ENCODE measurements at regions not wholly inside any gene's neighbourhood (a gene's known extent, or its start where the extent isn't known, plus 50 kb on each side); places are given as distances from the start of the nearest gene placed in this dataset.

- Histone ChIP-seq H3K36me3 (replicated peaks in 1 of 2; ENCODE audit: control insufficient read depth in 1 of 2, insufficient read depth in 2 of 2, low read length in 1 of 2) (no peaks in the 10 kb centered on the region), H3K4me1 (ENCODE audit: control insufficient read depth in 1 of 2, insufficient read depth in 2 of 2, low read depth in 1 of 2, low read length in 1 of 2) (peaks cover 0 to 3% of the 10 kb centered on the region in 2 experiments; a peak in 1 of 4 replicates), H2AFZ (ENCODE audit: low read depth) (no peak overlapping the region), H3K4me3 (ENCODE audit: low read depth in 2 of 2, low read length in 1 of 2) (no peak overlapping the region), H3K9ac (no peak overlapping the region), H4K20me1 (ENCODE audit: insufficient read depth) (no peaks in the 10 kb centered on the region), H3K27me3 (ENCODE audit: insufficient read depth) (no peaks in the 10 kb centered on the region), H3K27ac (ENCODE audit: low read depth in 2 of 2, low read length in 1 of 2) (no peak overlapping the region), H3K79me2 (ENCODE audit: insufficient read depth) (no peaks in the 10 kb centered on the region), H3F3A (replicated peaks; ENCODE audit: insufficient read depth) (no peaks in the 10 kb centered on the region), H3K9me3 (no peaks in the 10 kb centered on the region), H3K9me2 (no peaks in the 10 kb centered on the region), H3K4me2 (no peak overlapping the region)
- CTCF ChIA-PET: no interaction called here
- no peak for TF ChIP-seq ZBTB33 (IDR thresholded peaks at IDR 0.05; ENCODE audit: borderline replicate concordance, low read depth)
- no peak for TF ChIP-seq GABPA (IDR thresholded peaks at IDR 0.05; ENCODE audit: low read depth)
- no peak for TF ChIP-seq RFX5 (IDR thresholded peaks at IDR 0.05; ENCODE audit: low read length)
- TF ChIP-seq RXRA (IDR thresholded peaks at IDR 0.05; ENCODE audit: borderline replicate concordance, low read depth): no peak
- TF ChIP-seq MAX (IDR thresholded peaks at IDR 0.05; ENCODE audit: low read depth): no peak
- no peak for TF ChIP-seq GATA2 (CRISPR knock-in tag; IDR thresholded peaks at IDR 0.05)
- no peak for TF ChIP-seq SIN3A (IDR thresholded peaks at IDR 0.05; ENCODE audit: borderline replicate concordance, low read depth, low read length)
- TF ChIP-seq FOSL2 (IDR thresholded peaks at IDR 0.05; ENCODE audit: borderline replicate concordance, low read depth): no peak
- no peak for TF ChIP-seq USF2 (IDR thresholded peaks at IDR 0.05; ENCODE audit: borderline replicate concordance, low read depth, low read length)
- TF ChIP-seq TEAD4 (IDR thresholded peaks at IDR 0.05; ENCODE audit: borderline replicate concordance, insufficient read depth): no peak
- no peak for TF ChIP-seq SMC3 (IDR thresholded peaks at IDR 0.05; ENCODE audit: low read depth, low read length)
- TF ChIP-seq FOXJ3 (CRISPR knock-in tag; IDR thresholded peaks at IDR 0.05): no peak
- no peak for TF ChIP-seq IRF3 (IDR thresholded peaks at IDR 0.05; ENCODE audit: low read depth, low read length)
- WGBS (ENCODE audit: low lambda C conversion rate): 31% methylated on average over 1 of the region's 1 CpG
- POLR2A ChIA-PET: no interaction called here
- DNase-seq: no peak
Measured at GRCh38 chr15:93557696-93558095, 468.7 kb upstream of the RGMA start.

Data from SK-N-SH (cell line).